HFFc6 (cell line): ENCODE measurements at regions not wholly inside any gene's neighbourhood (a gene's known extent, or its start where the extent isn't known, plus 50 kb on each side); places are given as distances from the start of the nearest gene placed in this dataset.

Source experiments
- DNase-seq: peaks from one replicate; pipeline ENCODE4 v3.0.0-alpha.2; 2018
- H3K27ac Mint-ChIP-seq: 2 replicates; pipeline ENCODE4 v1.8.0; 2020; ENCODE audit warnings: mild to moderate bottlenecking, mixed read lengths
- H3K27me3 Mint-ChIP-seq: 2 replicates; pipeline ENCODE4 v1.8.0; 2021; ENCODE audit warnings: mild to moderate bottlenecking, moderate library complexity, mixed read lengths; ENCODE audit not compliant: insufficient read depth
- H3K36me3 Mint-ChIP-seq: 2 replicates; pipeline ENCODE4 v1.8.0; 2021; ENCODE audit warnings: low read depth, mixed read lengths
- H3K4me1 Mint-ChIP-seq: 2 replicates; pipeline ENCODE4 v1.8.0; 2020; ENCODE audit warnings: low read depth, mixed read lengths
- H3K4me3 Mint-ChIP-seq: 2 replicates; pipeline ENCODE4 v1.8.0; 2020; ENCODE audit warnings: mild to moderate bottlenecking, moderate library complexity, mixed read lengths
- H3K9me3 Mint-ChIP-seq: 2 replicates; pipeline ENCODE4 v1.8.0; 2020; ENCODE audit warnings: mild to moderate bottlenecking, mixed read lengths
- CTCF ChIP-seq: fragments of 200-600 bp; sonication (generic); IDR thresholded peaks from 2 replicates; pipeline ENCODE4 v1.5.0; 2021; ENCODE audit warnings: antibody characterized with exemption, mild to moderate bottlenecking

GRCh38 chr5:68740226-68740910 lies 353.4 kb upstream of the SLC30A5 start:
- Mint-ChIP-seq H3K36me3 (no peaks in the 10 kb centered on the region; the same call in 1 of the 2 replicates), H3K4me1 (no peaks in the 10 kb centered on the region; the same call in 1 of the 2 replicates), H3K4me3 (no peak overlapping the region), H3K9me3 (no peaks in the 10 kb centered on the region), H3K27ac (no peak overlapping the region), H3K27me3 (peaks cover 5% of the 10 kb centered on the region)
- TF ChIP-seq CTCF: no peak
- no peak for DNase-seq

GRCh38 chr5:68744206-68744605 lies 349.6 kb upstream of the SLC30A5 start:
- H3K27me3 Mint-ChIP-seq: peaks cover 2% of the 10 kb centered on the region
- no peak for TF ChIP-seq CTCF
- H3K36me3 Mint-ChIP-seq: no peaks in the 10 kb centered on the region
- no peaks in the 10 kb centered on the region; the same call in 1 of the 2 replicates for H3K4me1 Mint-ChIP-seq
- no peak overlapping the region for H3K27ac Mint-ChIP-seq
- no peak for DNase-seq
- no peak overlapping the region for H3K4me3 Mint-ChIP-seq
- H3K9me3 Mint-ChIP-seq: no peaks in the 10 kb centered on the region

GRCh38 chr5:68745448-68745847 lies 348.4 kb upstream of the SLC30A5 start:
- DNase-seq: no peak
- Mint-ChIP-seq H3K27ac (no peak overlapping the region), H3K9me3 (no peaks in the 10 kb centered on the region)

GRCh38 chr5:68746220-68746619 lies 347.6 kb upstream of the SLC30A5 start:
- Mint-ChIP-seq H3K4me1 (no peaks in the 10 kb centered on the region; the same call in 1 of the 2 replicates), H3K36me3 (no peaks in the 10 kb centered on the region), H3K27me3 (peaks cover 2% of the 10 kb centered on the region), H3K4me3 (no peak overlapping the region), H3K9me3 (no peaks in the 10 kb centered on the region), H3K27ac (no peak overlapping the region)
- no peak for TF ChIP-seq CTCF
- no peak for DNase-seq

More at GRCh38 chr5:68745448-68745847, 348.4 kb upstream of the SLC30A5 start:
- peak; percentile 57 for TF ChIP-seq CTCF
- H3K36me3 Mint-ChIP-seq: no peaks in the 10 kb centered on the region
- H3K4me3 Mint-ChIP-seq: no peak overlapping the region
- H3K27me3 Mint-ChIP-seq: peaks cover under 1% of the 10 kb centered on the region
- no peaks in the 10 kb centered on the region; the same call in 1 of the 2 replicates for H3K4me1 Mint-ChIP-seq

GRCh38 chr5:68746643-68747420 lies 347.0 kb upstream of the SLC30A5 start:
- TF ChIP-seq CTCF: no peak
- no peak overlapping the region for H3K4me3 Mint-ChIP-seq
- H3K27me3 Mint-ChIP-seq: peaks cover 2% of the 10 kb centered on the region
- no peaks in the 10 kb centered on the region for H3K36me3 Mint-ChIP-seq
- no peak overlapping the region for H3K27ac Mint-ChIP-seq
- no peaks in the 10 kb centered on the region for H3K9me3 Mint-ChIP-seq
- no peak for DNase-seq
- no peaks in the 10 kb centered on the region; the same call in 1 of the 2 replicates for H3K4me1 Mint-ChIP-seq
